ENCODE measurements at regions not wholly inside any gene's neighbourhood (a gene's known extent, or its start where the extent isn't known, plus 50 kb on each side); places are given as distances from the start of the nearest gene placed in this dataset.

DNA sequence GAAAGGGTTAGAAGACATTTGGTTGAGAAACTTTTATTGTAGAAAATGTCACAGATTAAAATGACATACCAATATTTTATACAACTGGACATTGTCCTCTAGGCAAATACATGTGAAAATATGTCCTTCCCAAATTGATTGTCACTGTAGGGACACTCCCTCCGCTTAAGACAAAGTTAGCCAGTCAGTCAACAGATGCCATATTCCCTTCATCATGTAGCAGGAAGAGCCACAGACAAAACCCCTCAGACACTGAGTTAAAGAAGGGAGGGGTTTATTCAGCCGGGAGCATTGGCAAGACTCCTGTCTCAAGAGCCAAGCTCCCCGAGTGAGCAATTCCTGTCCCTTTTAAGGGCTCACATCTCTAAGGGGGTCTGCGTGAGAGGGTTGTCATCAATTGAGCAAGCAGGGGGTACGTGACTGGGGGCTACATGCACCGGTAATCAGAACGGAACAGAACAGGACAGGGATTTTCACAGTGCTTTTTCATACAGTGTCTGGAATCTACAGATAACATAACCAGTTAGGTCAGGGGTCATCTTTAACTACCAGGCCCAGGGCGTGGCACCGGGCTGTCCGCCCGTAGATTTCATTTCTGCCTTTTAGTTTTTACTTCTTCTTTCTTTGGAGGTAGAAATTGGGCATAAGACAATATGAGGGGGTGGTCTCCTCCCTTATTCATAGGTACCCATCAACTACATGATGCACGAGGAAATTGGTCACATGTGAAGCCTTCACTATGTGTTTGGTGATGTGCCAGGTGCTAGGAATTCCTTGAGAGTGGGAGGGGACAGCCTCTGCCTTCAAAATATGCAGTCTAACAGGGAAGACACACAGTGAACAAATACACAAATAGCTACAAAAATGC, 155.7 kb upstream of the CDYL start:
- no peak overlapping the region for H3K4me3 ChIP-seq (ENCODE audit: low read depth, low read length)

- no peak overlapping the region for H3K4me3 ChIP-seq (ENCODE audit: low read depth, low read length)
Measured at GRCh38 chr6:4616311-4616710, 159.9 kb upstream of the CDYL start.

GRCh38 chr6:4615891-4616290, 160.3 kb upstream of the CDYL start:
- no peak overlapping the region for H3K4me3 ChIP-seq (ENCODE audit: low read depth, low read length)

- H3K4me3 ChIP-seq (ENCODE audit: low read depth, low read length) = no peak overlapping the region
Measured at GRCh38 chr6:4615231-4615630, 161.0 kb upstream of the CDYL start.

- no peak overlapping the region for H3K4me3 ChIP-seq (ENCODE audit: low read depth, low read length)
Measured at GRCh38 chr6:4614637-4615036, 161.6 kb upstream of the CDYL start.

DNA sequence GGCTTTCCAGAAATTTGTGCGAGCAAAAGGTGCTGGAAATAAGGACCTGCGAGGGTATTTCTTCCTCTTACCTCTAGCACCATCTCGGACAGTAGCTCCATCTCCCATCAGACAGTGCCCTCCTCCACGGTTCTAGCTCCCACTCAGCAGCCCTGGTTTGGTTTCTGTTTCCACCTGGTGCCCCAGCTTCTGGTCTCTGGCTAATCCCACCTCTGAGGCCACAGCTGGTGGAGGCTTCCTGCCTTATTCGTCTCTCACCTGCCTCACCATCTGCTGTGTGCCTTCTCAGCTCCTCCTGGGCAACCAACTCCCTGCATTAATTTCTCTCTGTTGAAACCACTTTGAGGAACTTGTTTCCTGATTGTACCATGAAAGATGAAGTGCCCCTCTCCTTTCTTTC, 162.4 kb upstream of the CDYL start:
- H3K4me3 ChIP-seq (ENCODE audit: low read depth, low read length) = no peak overlapping the region

- no peak overlapping the region for H3K4me3 ChIP-seq (ENCODE audit: low read depth, low read length)
Measured at GRCh38 chr6:4613381-4613780, 162.8 kb upstream of the CDYL start.

DNA sequence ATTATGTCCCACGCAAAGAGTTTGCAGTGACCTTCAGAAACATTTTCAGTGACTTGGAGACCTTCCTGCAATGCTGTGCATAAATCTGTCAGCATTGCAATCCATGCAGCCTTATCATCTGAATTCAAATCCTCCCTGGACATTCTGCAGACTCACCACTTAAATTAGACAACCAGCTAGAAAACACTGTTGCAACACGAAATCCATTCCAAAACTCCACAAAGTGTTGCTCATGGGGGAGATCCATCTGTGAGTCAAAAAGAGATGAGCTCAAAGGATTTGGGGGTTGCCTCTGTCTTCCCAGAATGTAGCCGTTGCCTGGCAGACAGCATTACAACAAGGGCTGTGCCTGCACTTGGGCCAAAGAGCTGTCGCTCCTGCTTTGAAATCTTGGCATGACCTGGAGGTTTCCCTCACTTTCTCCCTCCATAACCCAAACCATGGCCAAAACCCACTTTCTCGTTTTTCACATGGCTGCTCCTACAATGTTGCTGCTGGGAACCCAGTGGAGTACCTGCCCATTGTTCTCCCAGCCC, 163.5 kb upstream of the CDYL start:
- no peak overlapping the region for H3K4me3 ChIP-seq (ENCODE audit: low read depth, low read length)

GRCh38 chr6:4611429-4612129, 164.6 kb upstream of the CDYL start:
- H3K4me3 ChIP-seq (ENCODE audit: low read depth, low read length) = no peak overlapping the region

GRCh38 chr6:4610256-4610655, 165.9 kb upstream of the CDYL start:
- no peak overlapping the region for H3K4me3 ChIP-seq (ENCODE audit: low read depth, low read length)

- no peak overlapping the region for H3K4me3 ChIP-seq (ENCODE audit: low read depth, low read length)
Measured at GRCh38 chr6:4608361-4609115, 167.7 kb upstream of the CDYL start.

DNA sequence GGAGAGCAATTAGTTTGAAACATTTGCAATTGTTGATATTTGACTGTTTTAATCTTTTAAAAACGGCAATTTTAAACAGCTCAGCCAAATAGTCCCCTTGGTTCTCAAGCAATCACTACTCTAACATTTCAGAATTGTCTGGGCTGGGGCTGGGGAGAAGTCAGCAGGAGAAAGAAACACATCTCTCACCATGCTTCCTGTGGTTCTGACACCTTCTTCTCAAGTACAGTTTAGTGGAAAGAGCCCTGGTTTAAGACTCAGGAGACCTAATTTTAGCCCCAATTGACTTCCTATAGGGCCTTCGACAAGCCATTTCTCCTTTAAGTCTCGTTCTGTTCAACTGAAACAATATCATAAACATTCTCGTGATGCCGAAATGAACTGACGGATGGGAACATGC, 168.4 kb upstream of the CDYL start:
- no peak overlapping the region for H3K4me3 ChIP-seq (ENCODE audit: low read depth, low read length)

DNA sequence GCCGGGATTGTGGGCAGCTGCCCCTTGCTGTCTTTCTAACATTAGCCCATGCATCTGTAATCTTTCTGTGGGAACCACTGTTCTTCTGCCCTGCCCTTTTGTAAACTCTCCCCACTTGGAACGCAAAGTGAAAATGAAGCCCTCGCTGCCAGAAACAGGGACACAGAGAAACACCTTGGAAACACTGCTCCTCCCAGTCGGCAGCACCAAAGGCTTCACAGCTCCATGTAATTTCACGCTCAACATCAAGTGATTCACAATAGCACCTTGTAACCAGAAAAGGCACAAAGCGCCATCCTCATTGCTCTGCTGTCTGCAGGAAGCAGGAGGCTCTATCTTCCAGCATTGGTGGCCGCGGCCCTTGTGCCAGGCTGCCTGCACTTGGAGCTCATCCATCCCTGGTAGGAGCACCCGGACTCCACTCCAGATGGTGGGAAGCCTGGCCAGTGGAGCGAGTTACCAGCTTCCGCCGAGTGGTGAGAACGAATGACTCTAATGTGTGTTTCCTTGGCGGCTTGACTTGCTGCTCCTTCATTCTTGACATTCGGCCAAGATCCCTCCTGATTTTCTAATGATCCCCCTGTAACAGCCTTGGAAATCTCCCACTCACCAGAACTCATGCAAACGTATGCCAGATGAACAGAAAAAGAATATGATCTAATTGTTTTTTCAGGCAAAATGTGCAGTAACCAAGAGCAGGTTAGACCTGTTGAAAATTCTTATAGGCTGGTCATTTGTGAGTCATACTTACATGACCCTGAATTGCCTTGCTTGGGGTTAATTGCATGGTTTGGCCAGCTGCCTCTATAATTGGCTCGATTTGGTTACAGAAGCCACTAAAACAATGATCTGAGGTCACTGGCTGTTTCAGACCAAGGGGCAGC, 169.1 kb upstream of the CDYL start:
- no peak overlapping the region for H3K4me3 ChIP-seq (ENCODE audit: low read depth, low read length)

- H3K4me3 ChIP-seq (ENCODE audit: low read depth, low read length) = no peak overlapping the region
Measured at GRCh38 chr6:4606016-4606415, 170.2 kb upstream of the CDYL start.

DNA sequence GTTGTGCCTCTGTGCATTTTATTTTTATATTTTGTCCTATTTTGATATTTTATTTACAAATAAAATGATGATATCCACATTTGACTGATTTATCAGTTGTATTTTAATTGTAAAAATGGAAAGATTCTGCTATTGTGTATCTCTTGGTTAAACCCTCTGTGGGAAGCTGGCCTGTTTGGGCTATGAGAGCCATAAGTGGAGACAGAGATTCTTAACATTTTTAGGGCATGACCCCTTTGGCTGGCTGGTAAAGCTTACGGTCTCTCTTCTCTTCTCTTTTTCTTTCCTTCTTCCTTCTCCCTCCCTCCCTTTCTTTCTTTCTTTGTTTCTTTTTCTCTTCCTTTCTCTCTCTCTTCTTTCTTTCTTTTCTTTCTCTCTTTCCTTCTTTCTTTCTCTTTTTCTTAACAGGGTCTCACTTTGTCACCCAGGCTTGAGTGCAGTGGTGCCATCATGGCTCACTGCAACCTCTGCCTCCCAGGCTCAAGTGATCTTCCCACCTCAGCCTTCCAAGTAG, 172.3 kb upstream of the CDYL start:
- H3K4me3 ChIP-seq (ENCODE audit: low read depth, low read length) = no peak overlapping the region

- no peak overlapping the region for H3K4me3 ChIP-seq (ENCODE audit: low read depth, low read length)
Measured at GRCh38 chr6:4603291-4603690, 172.9 kb upstream of the CDYL start.

GRCh38 chr6:4599924-4600323, 176.3 kb upstream of the CDYL start:
- no peak overlapping the region for H3K4me3 ChIP-seq (ENCODE audit: low read depth, low read length)

- no peak overlapping the region for H3K4me3 ChIP-seq (ENCODE audit: low read depth, low read length)
Measured at GRCh38 chr6:4598384-4598995, 177.7 kb upstream of the CDYL start.

GRCh38 chr6:4593951-4594350, 182.3 kb upstream of the CDYL start:
- H3K4me3 ChIP-seq (ENCODE audit: low read depth, low read length) = no peak overlapping the region

- no peak overlapping the region for H3K4me3 ChIP-seq (ENCODE audit: low read depth, low read length)
Measured at GRCh38 chr6:4592026-4592425, 184.2 kb upstream of the CDYL start.
